ENCODE measurements at regions not wholly inside any gene's neighbourhood (a gene's known extent, or its start where the extent isn't known, plus 50 kb on each side); places are given as distances from the start of the nearest gene placed in this dataset.

GRCh38 chr1:232355162-232356006 is 274.5 kb downstream of the SIPA1L2 start:
- TF ChIP-seq RNF2 (IDR thresholded peaks at IDR 0.05) = no peak
- no peak for TF ChIP-seq HDAC1 (IDR thresholded peaks at IDR 0.05)
- no peak for TF ChIP-seq POLR3A (IDR thresholded peaks at IDR 0.05; ENCODE audit: borderline replicate concordance, extremely low read depth, insufficient read depth, insufficient read length)
- no peak for TF ChIP-seq ZBTB1 (CRISPR knock-in tag; IDR thresholded peaks at IDR 0.05; ENCODE audit: borderline replicate concordance, low read depth)
- no peak for TF ChIP-seq ZNF24 (IDR thresholded peaks at IDR 0.05)
- no peak for TF ChIP-seq ZZZ3 (IDR thresholded peaks at IDR 0.05)
- TF ChIP-seq TAL1 (IDR thresholded peaks at IDR 0.05) = no peak
- TF ChIP-seq MTF1 (CRISPR knock-in tag; IDR thresholded peaks at IDR 0.05; ENCODE audit: borderline replicate concordance) = no peak
- no peak for TF ChIP-seq PTRF (tag; IDR thresholded peaks at IDR 0.05)
- intact Hi-C loops (cut with micrococcal nuclease) (no loop called here), in situ Hi-C loops (cut with MboI) (no loop called here)
- H3K4me3 ChIP-seq = no peak overlapping the region
- no TSS peak for BruUV-seq (replicated peaks)
- no peak overlapping the region for H2AFZ ChIP-seq (ENCODE audit: low read depth, low read length)
- FAIRE-seq (no peak), DNase-seq (ENCODE audit: extremely low read depth in 1 of 4, low spot score in 3 of 4) (no peak), ATAC-seq (no peak)
- no peaks in the 10 kb centered on the region for H3K4me1 ChIP-seq (replicated peaks in 1 of 2; ENCODE audit: control insufficient read depth in 2 of 2, insufficient read depth in 2 of 2, low read length in 2 of 2)
- no peaks in the 10 kb centered on the region for H3K27me3 ChIP-seq (ENCODE audit: control insufficient read depth in 2 of 2, insufficient read depth in 2 of 2, low read length in 2 of 2)
- H3K36me3 ChIP-seq (ENCODE audit: control insufficient read depth, insufficient read depth, low read length) = no peaks in the 10 kb centered on the region
- POLR2A ChIA-PET = no interaction called here
- no peaks in the 10 kb centered on the region for H3K9me1 ChIP-seq (ENCODE audit: control insufficient read depth, insufficient read depth, low read length)
- H3K4me2 ChIP-seq (ENCODE audit: insufficient read depth, low read length) = no peak overlapping the region
- H3K9me3 ChIP-seq (replicated peaks; ENCODE audit: control insufficient read depth, insufficient read depth, low read depth, low read length) = no peaks in the 10 kb centered on the region
- no peaks in the 10 kb centered on the region for H4K20me1 ChIP-seq (replicated peaks; ENCODE audit: control insufficient read depth, insufficient read depth, low read length)
- no peak overlapping the region for H3K27ac ChIP-seq (ENCODE audit: extremely low read depth, low read depth, low read length)
- CTCF ChIA-PET (ENCODE audit: low intra/inter-chr PET ratio) = no interaction called here
- H3K79me2 ChIP-seq (ENCODE audit: control insufficient read depth, insufficient read depth, low read length) = no peaks in the 10 kb centered on the region
- 3% methylated on average over 7 of the region's 7 CpGs for WGBS (ENCODE audit: insufficient coverage, low coverage, missing lambda C conversion rate)
- no peak overlapping the region for H3K9ac ChIP-seq (ENCODE audit: insufficient read depth in 1 of 2, low read depth in 2 of 2, low read length in 2 of 2)

Measured in K562 (cell line).